Mucosa of descending colon (tissue), 3 donors: ENCODE measurements at regions not wholly inside any gene's neighbourhood (a gene's known extent, or its start where the extent isn't known, plus 50 kb on each side); places are given as distances from the start of the nearest gene placed in this dataset.

ENCODE experiments used
- ATAC-seq: fragments of 200-7000 bp; cut with Tn5 transposase; one replicate; pipeline ENCODE4 v1.9.1; 2020; ENCODE audit warnings: mild to moderate bottlenecking, moderate library complexity
- DNase-seq, 3 donors: peaks; one replicate each; pipeline ENCODE4 v3.0.0-alpha.2; 2020
- H3K36me3 ChIP-seq: fragments of 200-600 bp; one replicate; pipeline ENCODE4 v1.8.0; 2021; ENCODE audit warnings: low read depth, mild to moderate bottlenecking
- H3K4me1 ChIP-seq: fragments of 200-600 bp; one replicate; pipeline ENCODE4 v1.8.0; 2021; ENCODE audit warnings: low read depth, mild to moderate bottlenecking
- H3K4me3 ChIP-seq: fragments of 200-600 bp; one replicate; pipeline ENCODE4 v1.8.0; 2021; ENCODE audit warnings: mild to moderate bottlenecking
- H3K9me3 ChIP-seq: fragments of 200-600 bp; one replicate; pipeline ENCODE4 v1.8.0; 2021; ENCODE audit warnings: mild to moderate bottlenecking
- CTCF ChIP-seq: fragments of 200-600 bp; IDR thresholded peaks from one replicate; pipeline ENCODE4 v1.8.0; 2022; ENCODE audit warnings: antibody characterized with exemption, mild to moderate bottlenecking
- intact Hi-C, 2 donors: fragments of 100-400 bp; cut with DNase I in 1 of 2; cut with micrococcal nuclease in 1 of 2; formaldehyde crosslinking; loops; one replicate each; pipeline versions ENCODE4 v1.11.0 to v1.11.1; 2022; cut with DNase I, micrococcal nuclease
- donor health status: DM: no; HTN: no; CAD: no; lungs with moderate emphysema.
- donor health status: DM: no; HTN: no; CAD: no.
- donor health status: DM: no; HTN: yes; CAD: no.

- H3K4me1 ChIP-seq: no peaks in the 10 kb centered on the region
- no peak for DNase-seq
- no peak overlapping the region for H3K4me3 ChIP-seq
- intact Hi-C loops: no loop called here
- TF ChIP-seq CTCF: no peak
- no peaks in the 10 kb centered on the region for H3K36me3 ChIP-seq
- no peaks in the 10 kb centered on the region for H3K9me3 ChIP-seq
- no peak for ATAC-seq
Observed at GRCh38 chr12:131258398-131258797, 304.7 kb downstream of the ADGRD1 start.

- Histone ChIP-seq H3K36me3 (no peaks in the 10 kb centered on the region), H3K4me1 (no peaks in the 10 kb centered on the region), H3K9me3 (no peaks in the 10 kb centered on the region), H3K4me3 (no peak overlapping the region)
- no peak for DNase-seq
- TF ChIP-seq CTCF: no peak
- no peak for ATAC-seq
- intact Hi-C loops: no loop called here
Observed at GRCh38 chr12:131260251-131260905, 306.7 kb downstream of the ADGRD1 start.

- H3K36me3 ChIP-seq: no peaks in the 10 kb centered on the region
- intact Hi-C loops: no loop called here
- DNase-seq (no peak), ATAC-seq (no peak)
- no peaks in the 10 kb centered on the region for H3K4me1 ChIP-seq
- no peak overlapping the region for H3K4me3 ChIP-seq
- no peaks in the 10 kb centered on the region for H3K9me3 ChIP-seq
- no peak for TF ChIP-seq CTCF
Observed at GRCh38 chr12:131260954-131261353, 307.2 kb downstream of the ADGRD1 start.

GRCh38 chr12:131261906-131262305, 308.2 kb downstream of the ADGRD1 start:
- intact Hi-C loops: no loop called here
- Histone ChIP-seq H3K4me3 (no peak overlapping the region), H3K4me1 (no peaks in the 10 kb centered on the region), H3K36me3 (no peaks in the 10 kb centered on the region), H3K9me3 (no peaks in the 10 kb centered on the region)
- ATAC-seq: no peak
- no peak for TF ChIP-seq CTCF
- no peak for DNase-seq

GRCh38 chr12:131263626-131264025, 309.9 kb downstream of the ADGRD1 start:
- ATAC-seq (no peak), DNase-seq (no peak)
- no peaks in the 10 kb centered on the region for H3K36me3 ChIP-seq
- TF ChIP-seq CTCF: no peak
- H3K4me1 ChIP-seq: no peaks in the 10 kb centered on the region
- H3K9me3 ChIP-seq: no peaks in the 10 kb centered on the region
- no peak overlapping the region for H3K4me3 ChIP-seq
- intact Hi-C loops: no loop called here

- H3K9me3 ChIP-seq: no peaks in the 10 kb centered on the region
- ATAC-seq: peak; percentile 55
- H3K4me3 ChIP-seq: no peak overlapping the region
- peak in 1 of 3 donors; percentile 10 for DNase-seq
- intact Hi-C loops: no loop called here
- no peaks in the 10 kb centered on the region for H3K36me3 ChIP-seq
- no peak for TF ChIP-seq CTCF
- no peaks in the 10 kb centered on the region for H3K4me1 ChIP-seq
Observed at GRCh38 chr12:131264635-131265034, 310.9 kb downstream of the ADGRD1 start.
